Prostate gland (tissue), 2 donors: ENCODE measurements at regions not wholly inside any gene's neighbourhood (a gene's known extent, or its start where the extent isn't known, plus 50 kb on each side); places are given as distances from the start of the nearest gene placed in this dataset.

ENCODE experiments used
- DNase-seq: peaks from one replicate; pipeline ENCODE4 v3.0.0-alpha.2; 2019; ENCODE audit warnings: low spot score
- H3K27ac ChIP-seq, 2 donors: fragments of 200-600 bp; sonication (generic); 2 replicates each; pipeline ENCODE4 v1.5.1; 2017 to 2019
- H3K27me3 ChIP-seq: fragments of 200-600 bp; sonication (generic); replicated peaks from 2 replicates; pipeline ENCODE4 v1.5.1; 2019; ENCODE audit not compliant: insufficient read depth
- H3K36me3 ChIP-seq, 2 donors: fragments of 200-600 bp; sonication (generic); 1 replicate in 1 of 2; 2 replicates in 1 of 2; pipeline versions ENCODE4 v1.5.1 to v1.8.1; 2017 to 2019
- H3K4me1 ChIP-seq: fragments of 200-600 bp; sonication (generic); replicated peaks from 2 replicates; pipeline ENCODE4 v1.5.1; 2019
- H3K4me3 ChIP-seq, 2 donors: fragments of 200-600 bp; sonication (generic); 2 replicates each; pipeline ENCODE4 v1.5.1; 2017 to 2019
- H3K9me3 ChIP-seq: fragments of 200-600 bp; sonication (generic); 2 replicates; pipeline ENCODE4 v1.5.1; 2017
- POLR2A ChIP-seq: fragments of 450-650 bp; IDR thresholded peaks from one replicate; pipeline ENCODE4 v1.6.1; 2016; ENCODE audit warnings: antibody characterized with exemption, mild to moderate bottlenecking
- POLR2AphosphoS5 ChIP-seq: sonication (generic); formaldehyde crosslinking; IDR thresholded peaks from one replicate; pipeline ENCODE4 v1.6.1; 2017; ENCODE audit warnings: antibody characterized with exemption
- WGBS: methylation state at CpG from one replicate; pipeline ENCODE4 v1.1.5; 2018; 5-methylcytosine and 5-hydroxymethylcytosine counted together
- intact Hi-C: fragments of 100-400 bp; cut with DNase I; formaldehyde crosslinking; loops from one replicate; pipeline ENCODE4 v1.14.2; 2022
- TF ChIP-seq, protein P1 (sequence below), 4 experiments: fragments of 200-600 bp in 2 of 4; fragments of 450-650 bp in 2 of 4; sonication (generic) in 2 of 4; IDR thresholded peaks; 1 replicate in 3 of 4; 2 replicates in 1 of 4; pipeline ENCODE4 v1.5.1; 2016 to 2019; ENCODE audit warnings: antibody characterized with exemption in 4 of 4, mild to moderate bottlenecking in 2 of 4, moderate library complexity in 2 of 4

GRCh38 chr4:24416293-24416692 is 168.1 kb downstream of the DHX15 start:
- H3K4me3 ChIP-seq, result no peak overlapping the region
- H3K9me3 ChIP-seq, result no peaks in the 10 kb centered on the region
- H3K27me3 ChIP-seq, result no peaks in the 10 kb centered on the region
- TF ChIP-seq POLR2A, result no peak
- TF ChIP-seq, protein P1, sequence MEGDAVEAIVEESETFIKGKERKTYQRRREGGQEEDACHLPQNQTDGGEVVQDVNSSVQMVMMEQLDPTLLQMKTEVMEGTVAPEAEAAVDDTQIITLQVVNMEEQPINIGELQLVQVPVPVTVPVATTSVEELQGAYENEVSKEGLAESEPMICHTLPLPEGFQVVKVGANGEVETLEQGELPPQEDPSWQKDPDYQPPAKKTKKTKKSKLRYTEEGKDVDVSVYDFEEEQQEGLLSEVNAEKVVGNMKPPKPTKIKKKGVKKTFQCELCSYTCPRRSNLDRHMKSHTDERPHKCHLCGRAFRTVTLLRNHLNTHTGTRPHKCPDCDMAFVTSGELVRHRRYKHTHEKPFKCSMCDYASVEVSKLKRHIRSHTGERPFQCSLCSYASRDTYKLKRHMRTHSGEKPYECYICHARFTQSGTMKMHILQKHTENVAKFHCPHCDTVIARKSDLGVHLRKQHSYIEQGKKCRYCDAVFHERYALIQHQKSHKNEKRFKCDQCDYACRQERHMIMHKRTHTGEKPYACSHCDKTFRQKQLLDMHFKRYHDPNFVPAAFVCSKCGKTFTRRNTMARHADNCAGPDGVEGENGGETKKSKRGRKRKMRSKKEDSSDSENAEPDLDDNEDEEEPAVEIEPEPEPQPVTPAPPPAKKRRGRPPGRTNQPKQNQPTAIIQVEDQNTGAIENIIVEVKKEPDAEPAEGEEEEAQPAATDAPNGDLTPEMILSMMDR (IDR thresholded peaks at IDR 0.05), result no peak
- TF ChIP-seq POLR2AphosphoS5, result no peak
- no peaks in the 10 kb centered on the region for H3K36me3 ChIP-seq
- 94% methylated on average over 5 of the region's 5 CpGs for WGBS
- no peak overlapping the region for H3K27ac ChIP-seq
- DNase-seq, result no peak
- intact Hi-C loops, result loop anchor here (10.0 kb wide), 2 partner anchors 731 to 1281 kb away; no protein-coding TSS in a partner anchor
- no peaks in the 10 kb centered on the region for H3K4me1 ChIP-seq

GRCh38 chr4:24413311-24413784 is 171.0 kb downstream of the DHX15 start:
- intact Hi-C loops, result loop anchor here (10.0 kb wide), 2 partner anchors 729 to 1279 kb away; no protein-coding TSS in a partner anchor
- TF ChIP-seq, protein P1 (IDR thresholded peaks at IDR 0.05), result no peak
- TF ChIP-seq POLR2AphosphoS5 (no peak), POLR2A (no peak)
- no peak overlapping the region for H3K4me3 ChIP-seq
- DNase-seq, result no peak
- no peaks in the 10 kb centered on the region for H3K36me3 ChIP-seq
- no peak overlapping the region for H3K27ac ChIP-seq
- H3K4me1 ChIP-seq, result no peaks in the 10 kb centered on the region
- H3K9me3 ChIP-seq, result no peaks in the 10 kb centered on the region
- H3K27me3 ChIP-seq, result no peaks in the 10 kb centered on the region
- WGBS, result 44% methylated on average over 8 of the region's 8 CpGs

- 75% methylated on average over 2 of the region's 2 CpGs for whole genome bisulfite sequencing
- TF ChIP-seq POLR2AphosphoS5 (no peak), POLR2A (no peak)
- TF ChIP-seq, protein P1 (IDR thresholded peaks at IDR 0.05), result no peak
- Histone ChIP-seq H3K9me3 (no peaks in the 10 kb centered on the region), H3K27me3 (no peaks in the 10 kb centered on the region), H3K27ac (no peak overlapping the region), H3K36me3 (no peaks in the 10 kb centered on the region), H3K4me3 (no peak overlapping the region), H3K4me1 (no peaks in the 10 kb centered on the region)
- intact Hi-C loops, result loop anchor here (10.0 kb wide), 2 partner anchors 727 to 1277 kb away; no protein-coding TSS in a partner anchor
- no peak for DNase-seq
Observed at GRCh38 chr4:24411806-24412205, 172.5 kb downstream of the DHX15 start.

DNA sequence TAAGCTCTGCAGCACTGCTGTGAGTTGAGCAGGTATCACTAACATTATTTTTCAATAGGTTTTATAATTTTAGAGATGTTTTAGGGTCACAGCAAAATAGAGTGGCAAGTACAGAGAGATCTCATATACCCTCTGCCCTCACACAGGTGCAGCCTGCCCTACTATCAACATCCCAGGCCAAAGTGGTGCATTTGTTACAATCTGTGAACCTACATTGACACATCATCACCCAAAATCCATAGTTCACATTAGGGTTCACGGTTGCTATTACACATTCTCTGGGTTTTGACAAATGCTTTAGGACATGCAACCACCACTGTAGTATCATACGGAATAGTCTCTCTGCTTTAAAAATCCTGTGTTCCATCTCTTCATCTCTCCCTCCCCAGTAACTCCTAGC is 173.1 kb downstream of the DHX15 start:
- DNase-seq, result no peak
- Histone ChIP-seq H3K36me3 (no peaks in the 10 kb centered on the region), H3K4me3 (no peak overlapping the region), H3K4me1 (no peaks in the 10 kb centered on the region), H3K9me3 (no peaks in the 10 kb centered on the region), H3K27me3 (no peaks in the 10 kb centered on the region), H3K27ac (no peak overlapping the region)
- TF ChIP-seq POLR2AphosphoS5 (no peak), POLR2A (no peak)
- TF ChIP-seq, protein P1 (IDR thresholded peaks at IDR 0.05), result no peak
- intact Hi-C loops, result loop anchor here (10.0 kb wide), 2 partner anchors 726 to 1276 kb away; no protein-coding TSS in a partner anchor
- 96% methylated on average over 2 of the region's 2 CpGs for WGBS

- 89% methylated on average over 5 of the region's 5 CpGs for WGBS
Observed at GRCh38 chr4:24408640-24409039, 175.7 kb downstream of the DHX15 start.

More at GRCh38 chr4:24408640-24409039, 175.7 kb downstream of the DHX15 start:
- H3K36me3 ChIP-seq, result no peaks in the 10 kb centered on the region
- TF ChIP-seq, protein P1 (IDR thresholded peaks at IDR 0.05), result no peak
- TF ChIP-seq POLR2A (no peak), POLR2AphosphoS5 (no peak)
- intact Hi-C loops, result no loop called here
- no peaks in the 10 kb centered on the region for H3K4me1 ChIP-seq
- no peak overlapping the region for H3K4me3 ChIP-seq
- H3K27ac ChIP-seq, result no peak overlapping the region
- no peaks in the 10 kb centered on the region for H3K27me3 ChIP-seq
- no peak for DNase-seq
- H3K9me3 ChIP-seq, result no peaks in the 10 kb centered on the region
